MV-4-11 (cell line): ENCODE measurements at regions not wholly inside any gene's neighbourhood (a gene's known extent, or its start where the extent isn't known, plus 50 kb on each side); places are given as distances from the start of the nearest gene placed in this dataset.

Experiments used
- DNase-seq: peaks from one replicate; lab custom pipeline; 2025; lab: John Stamatoyannopoulos, UW

DNA sequence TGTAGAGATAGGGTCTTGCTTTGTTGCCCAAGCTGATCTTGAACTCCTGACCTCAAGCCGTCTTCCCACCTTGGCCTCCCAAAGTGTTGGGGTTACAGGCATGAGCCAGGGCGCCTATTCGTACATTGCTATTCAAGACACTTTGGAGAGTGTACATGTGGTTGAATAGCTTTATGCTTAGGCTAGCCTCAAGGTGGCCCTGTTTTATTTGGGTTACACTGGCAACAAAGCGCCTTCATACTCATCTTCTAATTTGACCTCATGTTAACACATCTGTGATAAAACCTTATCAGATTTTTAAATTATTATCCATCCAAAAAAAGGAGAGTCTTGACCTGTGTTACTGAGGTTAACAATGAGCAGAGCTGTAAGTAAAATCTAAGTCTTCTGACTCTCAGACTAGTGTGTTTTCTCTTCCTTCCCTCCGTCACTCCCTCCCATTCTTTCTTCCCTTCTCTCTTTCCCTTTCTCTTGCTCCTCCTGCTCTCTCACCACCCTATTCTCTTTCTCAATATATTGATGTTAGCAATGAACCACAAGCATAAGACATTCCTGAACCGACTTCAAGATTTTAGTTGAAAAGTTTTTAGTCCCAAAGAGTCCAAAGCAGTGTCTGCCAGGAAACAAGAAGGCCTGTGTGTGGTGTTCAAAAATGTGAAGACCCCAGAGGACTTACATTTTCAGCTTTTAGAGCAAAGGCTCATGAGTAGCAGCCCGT lies 603.7 kb upstream of the CFAP20DC start:
- no peak for DNase-seq

DNA sequence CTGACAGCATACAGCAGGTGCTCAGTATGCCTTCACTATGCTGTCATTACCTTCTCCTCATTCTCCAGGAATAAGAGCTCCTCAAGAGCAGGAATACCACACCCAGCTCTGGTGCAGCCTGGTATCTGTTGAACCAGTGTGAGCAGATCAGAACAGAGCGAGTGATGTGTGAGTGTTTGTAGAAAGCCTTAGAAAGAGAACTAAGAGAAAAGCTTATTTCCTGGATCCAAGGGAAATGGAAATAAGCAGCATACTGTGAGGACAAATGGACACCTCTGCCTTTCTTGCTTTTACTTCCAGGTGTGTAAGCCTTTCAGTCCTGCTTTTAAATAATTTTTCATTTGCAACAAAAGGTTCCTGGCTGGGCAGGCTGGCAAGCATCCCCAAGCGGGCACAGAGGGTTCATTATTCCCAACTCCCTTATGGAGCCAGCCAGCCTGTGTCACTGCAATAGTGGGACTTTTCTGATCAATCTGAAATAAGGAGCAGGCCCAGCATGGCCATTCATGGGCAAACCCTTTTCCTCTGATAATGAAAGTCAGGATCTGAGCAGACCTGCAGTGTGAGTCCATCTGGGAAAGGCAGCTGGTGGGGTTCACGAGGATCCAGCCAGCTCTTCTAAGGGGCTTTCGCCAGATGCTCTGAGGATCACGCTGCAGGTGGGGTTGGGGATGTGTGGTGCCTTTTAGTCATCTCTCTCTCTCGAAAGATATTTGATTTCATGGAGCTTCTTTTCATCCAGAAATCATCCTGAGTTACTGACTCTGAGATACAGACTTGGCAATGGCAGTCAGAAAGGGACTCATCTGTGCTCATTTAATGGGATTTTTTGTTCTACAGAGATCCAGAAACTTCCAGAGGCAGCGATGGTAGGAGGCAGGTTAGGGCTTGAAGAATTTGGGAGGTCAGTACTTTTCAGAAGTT lies 594.9 kb upstream of the CFAP20DC start:
- no peak for DNase-seq

DNA sequence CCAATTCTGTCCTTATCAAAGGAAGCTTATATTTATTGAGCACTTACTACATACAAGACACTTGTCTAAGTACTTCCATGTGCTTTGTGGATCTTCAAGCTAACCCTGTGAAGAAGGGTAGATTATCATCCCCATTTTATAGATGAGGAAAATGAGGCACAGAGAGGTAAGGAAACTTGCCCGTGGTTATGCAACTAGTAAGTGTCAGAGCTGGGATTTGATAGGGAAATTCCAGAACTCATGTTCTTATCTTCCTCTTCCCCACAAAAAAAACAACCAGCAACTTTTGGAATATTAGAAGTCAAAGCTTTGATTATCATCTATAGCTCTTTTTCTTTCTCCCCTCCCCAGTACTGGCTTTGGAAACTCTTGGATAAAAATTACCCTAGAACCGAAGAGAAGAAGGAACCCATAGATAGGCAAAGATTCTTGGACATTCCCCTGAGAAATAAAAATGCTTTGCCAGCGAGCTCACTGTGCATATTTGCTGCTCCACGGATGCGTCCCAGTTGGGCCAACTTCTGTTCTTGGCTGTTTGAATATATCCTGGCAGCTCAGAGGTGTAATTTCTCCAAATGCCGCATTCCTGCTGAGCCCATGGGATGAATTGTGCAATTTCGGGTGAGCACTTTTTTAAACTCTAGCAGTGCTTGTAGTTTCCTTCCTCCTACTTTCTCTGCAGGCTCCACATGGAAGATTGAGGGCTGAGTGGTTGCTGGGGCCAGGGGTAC lies 591.5 kb upstream of the CFAP20DC start:
- no peak for DNase-seq

DNA sequence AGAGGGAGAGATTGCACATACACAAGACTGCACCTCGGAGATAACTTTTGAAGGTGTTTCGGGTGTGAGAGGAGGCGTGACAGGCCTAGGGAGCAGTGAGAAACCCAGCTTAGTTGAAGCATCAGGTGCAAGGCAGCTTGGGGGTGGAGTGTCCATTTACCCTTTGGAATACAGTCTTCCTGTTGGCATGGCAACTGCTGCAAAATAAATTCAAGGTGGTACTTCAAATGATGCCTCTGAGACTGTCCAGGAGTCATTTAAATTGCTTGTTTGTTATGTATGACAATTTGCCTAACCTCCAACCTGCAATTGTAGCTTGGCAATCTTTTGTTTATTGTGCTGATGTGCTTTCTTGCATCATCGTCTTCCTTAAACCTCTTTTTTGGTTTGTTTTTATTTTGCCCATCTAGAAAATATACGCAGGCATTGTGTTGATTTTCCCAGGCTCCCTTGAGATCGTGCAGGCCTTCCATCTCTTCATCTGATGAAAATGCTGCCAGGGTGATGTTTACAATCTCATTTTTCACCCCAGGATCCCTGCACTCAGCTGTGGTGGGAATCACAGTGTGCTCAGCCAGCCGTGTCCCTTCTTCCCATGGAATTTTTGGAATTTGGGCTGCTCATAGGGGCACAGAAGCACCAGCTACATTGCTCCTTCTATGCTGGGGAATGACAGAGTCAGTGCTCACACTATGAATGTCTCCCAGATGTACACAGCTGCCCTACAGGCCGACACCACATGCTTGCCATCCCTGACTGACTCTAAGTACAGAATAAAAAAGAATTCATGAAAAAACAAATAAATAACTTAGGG lies 583.1 kb upstream of the CFAP20DC start:
- DNase-seq = no peak

DNA sequence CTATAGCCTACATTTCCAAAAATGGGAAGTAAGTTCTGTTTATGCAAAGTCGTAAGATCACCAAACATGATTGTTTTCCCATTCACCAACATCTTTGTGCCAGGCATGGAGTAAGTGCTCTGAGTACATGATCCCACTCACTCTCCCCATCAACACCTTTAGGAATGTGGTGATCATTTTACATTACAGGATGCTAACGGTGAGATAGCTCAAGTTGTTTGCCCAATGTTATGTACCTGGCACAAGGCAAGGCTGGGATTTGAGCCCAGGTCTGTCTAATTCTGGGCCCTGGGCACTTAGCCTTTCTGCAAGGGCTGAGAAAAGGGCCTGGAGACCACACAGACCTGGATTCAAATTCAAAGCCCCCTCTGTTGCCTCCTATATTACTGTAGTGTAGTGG lies 581.7 kb upstream of the CFAP20DC start:
- no peak for DNase-seq

DNA sequence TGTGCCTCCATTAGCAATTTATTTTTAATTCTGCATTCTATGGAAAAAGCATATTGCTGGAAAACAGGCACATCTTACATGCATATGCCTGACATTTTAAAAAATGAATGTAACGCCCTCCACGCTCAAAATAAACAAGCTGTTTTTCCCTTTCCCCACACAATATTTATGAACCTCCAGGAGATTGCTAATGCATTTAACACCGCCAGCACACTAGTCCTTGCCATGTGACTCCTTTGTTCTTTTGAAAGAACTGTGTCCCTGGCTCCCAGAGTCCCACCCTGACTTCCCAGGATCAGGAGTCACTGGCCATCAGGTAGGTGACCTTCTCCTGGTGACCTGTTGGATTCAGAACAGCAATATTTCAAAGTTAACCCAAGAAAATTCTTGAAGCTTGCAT lies 571.2 kb upstream of the CFAP20DC start:
- DNase-seq = no peak

DNA sequence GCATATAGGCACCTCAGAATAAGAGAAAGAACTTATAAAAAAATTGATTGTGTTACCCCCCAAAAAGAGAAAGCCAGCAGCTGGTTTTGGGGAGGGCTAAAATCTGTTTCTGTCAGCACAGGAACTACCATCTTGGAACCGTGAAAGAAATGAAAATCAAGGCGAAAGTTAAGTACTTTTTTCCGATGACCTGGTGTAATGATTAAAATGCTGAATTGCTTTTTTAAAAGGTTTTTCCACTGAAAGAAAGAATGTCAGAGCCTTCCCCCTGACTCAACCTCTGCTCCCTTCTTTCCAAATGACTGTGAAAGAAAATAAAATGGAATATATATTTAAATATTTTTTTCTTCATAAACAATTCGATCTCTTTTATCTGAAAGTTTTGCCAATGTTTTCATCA lies 570.5 kb upstream of the CFAP20DC start:
- no peak for DNase-seq

DNA sequence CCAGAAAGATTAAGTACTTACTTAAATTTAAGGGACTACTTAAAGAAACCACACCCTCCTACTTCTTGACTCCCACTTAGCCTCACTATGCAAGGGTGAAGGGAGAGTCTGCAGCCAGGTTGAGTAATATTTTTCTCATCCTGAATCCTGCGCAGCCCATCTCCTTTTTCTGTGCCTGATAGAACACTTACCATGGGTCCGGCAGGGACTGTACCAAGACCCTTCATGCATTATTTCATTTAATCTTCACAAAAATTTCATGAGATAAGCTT lies 562.6 kb upstream of the CFAP20DC start:
- no peak for DNase-seq

DNA sequence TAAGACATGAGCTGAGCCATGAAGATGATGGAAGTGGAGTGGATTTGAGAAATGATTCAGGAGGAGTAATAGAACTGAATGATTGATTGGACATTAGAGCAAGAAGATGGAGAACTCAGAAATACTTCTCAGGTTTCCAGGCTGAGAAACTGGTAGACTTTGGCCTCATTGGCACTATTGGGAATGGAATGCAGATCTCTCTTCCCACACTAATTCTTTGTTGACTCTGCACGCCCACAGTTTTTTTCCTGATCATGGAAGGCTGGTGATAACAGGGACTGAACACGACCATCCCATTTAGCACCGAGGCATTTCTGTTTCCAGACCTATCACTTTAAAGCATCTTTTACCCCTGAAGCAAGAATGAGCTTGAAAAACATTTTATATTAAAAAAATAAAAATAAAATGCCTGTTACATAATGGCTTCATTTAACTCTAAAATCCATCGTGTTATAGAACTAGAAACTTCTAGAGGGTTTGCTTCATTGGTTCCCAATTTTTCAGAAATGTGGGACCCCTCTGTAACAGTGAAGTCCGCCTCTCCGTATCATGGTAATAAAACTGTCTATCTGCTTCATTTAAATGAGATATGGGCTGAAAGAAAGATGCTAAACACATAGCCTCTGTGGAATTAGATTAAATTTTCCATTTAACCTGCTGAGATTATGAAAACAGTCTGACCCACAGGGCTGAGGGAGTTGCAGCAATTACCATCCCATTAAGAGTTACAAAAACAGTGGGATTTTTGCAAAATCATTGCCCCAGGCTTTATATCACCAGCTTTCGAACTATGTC lies 562.0 kb upstream of the CFAP20DC start:
- no peak for DNase-seq

DNA sequence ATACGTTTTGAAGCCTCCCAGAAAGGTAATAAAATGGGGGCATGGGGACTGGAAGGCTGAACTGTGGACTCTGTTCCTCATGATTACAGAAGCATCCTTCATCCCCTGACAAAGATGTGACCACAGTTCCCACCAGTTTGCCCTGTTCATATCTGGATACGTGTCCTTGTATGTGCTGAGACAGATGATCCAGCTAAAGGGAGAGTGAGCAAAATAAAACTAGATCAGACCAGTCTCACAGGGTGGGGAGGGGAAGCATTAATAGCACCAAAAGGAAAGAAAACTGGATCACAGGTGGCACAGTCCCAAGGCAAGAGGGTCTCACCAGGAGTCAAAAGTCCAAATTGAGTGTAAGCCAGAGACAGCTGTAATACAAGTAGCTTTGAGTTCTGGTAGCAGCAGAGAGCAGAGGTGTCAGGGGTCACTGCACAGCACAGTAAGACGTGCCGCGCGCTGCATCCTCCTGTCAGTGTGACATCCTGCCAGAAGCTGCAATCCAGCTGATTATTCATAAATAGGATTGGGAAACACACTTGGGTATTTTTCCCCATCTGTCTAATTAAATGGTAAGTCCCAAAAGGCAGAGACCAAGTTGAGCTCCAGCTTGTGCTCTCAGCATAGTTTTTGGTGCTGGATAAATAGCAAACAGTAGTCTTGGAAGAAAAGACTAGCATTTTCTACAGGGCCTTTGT lies 560.0 kb upstream of the CFAP20DC start:
- DNase-seq = no peak

DNA sequence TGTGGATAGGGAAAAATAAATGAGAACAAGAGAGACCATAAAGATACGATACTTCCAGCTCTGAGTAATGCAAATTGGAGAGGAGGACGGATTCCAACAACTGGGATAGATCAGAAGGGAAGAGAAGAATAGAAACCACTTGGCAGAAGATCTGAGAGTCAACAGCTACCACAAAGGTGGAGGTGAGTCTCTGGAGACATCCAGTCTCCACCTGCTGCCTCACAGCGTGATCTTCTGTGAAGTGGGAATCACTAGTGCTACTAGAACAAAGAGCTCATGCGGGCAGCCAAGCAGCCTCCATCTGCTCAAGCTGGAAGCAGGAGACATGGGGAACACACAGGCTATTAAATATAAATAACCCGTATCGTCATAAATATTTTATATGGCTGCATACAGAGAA lies 558.5 kb upstream of the CFAP20DC start:
- no peak for DNase-seq

DNA sequence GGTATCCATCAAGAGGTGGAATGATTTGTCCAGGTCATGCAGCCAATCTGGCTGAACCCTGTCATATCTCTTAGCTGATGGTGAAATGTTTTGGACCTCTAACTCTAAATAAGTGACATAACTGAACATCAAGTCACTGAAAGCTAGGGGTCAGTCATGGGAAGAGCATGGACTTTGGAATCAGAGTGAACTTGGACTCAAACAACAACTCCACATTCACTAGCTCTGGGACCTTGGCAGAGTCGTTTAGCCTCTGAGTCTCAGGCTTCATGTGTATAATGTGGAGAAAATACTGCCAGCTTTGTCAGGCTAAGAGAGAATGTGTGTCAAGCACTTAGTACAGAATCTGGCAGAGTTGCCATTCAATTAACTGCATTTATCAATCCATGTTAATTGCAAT lies 557.8 kb upstream of the CFAP20DC start:
- DNase-seq = no peak

DNA sequence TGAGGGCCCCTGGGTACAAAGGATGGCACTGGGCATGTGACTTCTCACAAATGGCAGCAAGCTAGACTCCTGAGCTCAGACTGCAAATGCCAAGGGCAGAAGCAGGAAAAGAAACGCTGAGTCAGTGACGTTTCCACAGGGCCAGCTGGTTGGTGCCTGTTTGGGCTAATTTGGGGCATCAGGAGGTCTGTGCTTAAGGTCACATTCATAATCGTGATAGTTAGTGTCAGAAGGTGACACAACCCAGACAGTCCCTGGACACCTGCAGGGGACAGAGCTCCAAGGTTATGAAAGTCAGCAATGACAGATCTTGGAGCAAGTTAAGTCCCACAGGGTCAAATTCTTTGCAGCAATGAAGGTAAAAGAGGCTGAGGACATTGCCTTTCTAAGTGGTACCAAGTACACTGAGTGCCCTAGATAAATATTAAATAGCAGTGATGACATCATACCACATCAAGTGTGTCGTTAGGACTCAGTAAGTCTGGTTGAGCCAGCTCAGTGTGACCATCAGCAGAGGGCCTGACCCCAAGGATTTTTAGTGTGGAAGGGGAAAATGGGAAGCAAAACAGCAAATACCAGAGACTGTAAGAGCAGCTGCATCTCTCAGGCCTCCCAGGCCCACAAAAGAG lies 556.9 kb upstream of the CFAP20DC start:
- DNase-seq = no peak

DNA sequence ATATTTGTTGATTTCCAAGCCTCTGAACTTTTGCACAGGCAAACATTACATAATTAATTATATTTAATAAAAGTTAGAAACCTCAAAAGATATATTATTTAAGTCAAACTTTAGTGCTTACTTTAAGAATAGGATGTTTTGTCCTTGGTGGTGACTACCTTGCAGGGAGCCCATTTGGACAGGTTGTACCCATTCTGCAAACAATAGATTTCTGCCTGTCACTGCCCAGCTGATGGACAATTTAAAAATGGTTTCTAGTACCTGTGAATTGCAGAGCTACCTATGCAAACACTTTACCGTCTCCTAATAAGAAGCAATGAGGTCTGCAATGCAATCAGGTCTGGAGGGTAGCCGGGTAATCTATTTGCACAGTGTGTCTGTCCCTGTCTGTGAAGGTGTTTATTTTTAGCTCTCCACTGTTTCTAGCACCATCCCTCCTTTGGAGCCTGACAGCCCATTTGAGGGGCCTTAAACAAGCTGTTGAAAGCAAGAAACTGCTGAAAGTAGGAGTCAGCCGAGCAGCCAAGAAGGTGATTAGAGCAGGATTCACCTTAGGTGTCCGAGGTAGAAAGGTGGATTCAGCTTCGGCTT lies 556.2 kb upstream of the CFAP20DC start:
- no peak for DNase-seq

DNA sequence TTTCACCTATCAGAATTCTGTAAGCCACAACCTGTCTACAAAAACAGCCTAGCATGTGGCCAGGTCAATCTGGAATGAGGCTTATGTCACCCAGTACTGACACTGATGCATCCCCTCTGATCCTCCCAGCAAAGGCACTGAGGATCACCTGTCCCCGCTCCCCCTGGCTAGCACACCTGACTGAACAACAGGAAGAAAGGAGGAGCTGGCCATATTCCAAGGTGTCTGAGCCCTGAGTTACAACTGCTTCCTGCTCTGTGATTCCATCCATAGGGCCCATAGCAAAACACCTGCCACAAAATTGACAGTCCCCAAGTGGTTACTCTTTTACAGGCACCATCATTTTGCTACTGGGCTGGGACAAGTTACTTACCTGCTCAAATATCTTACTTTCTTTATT lies 555.5 kb upstream of the CFAP20DC start:
- DNase-seq = no peak

DNA sequence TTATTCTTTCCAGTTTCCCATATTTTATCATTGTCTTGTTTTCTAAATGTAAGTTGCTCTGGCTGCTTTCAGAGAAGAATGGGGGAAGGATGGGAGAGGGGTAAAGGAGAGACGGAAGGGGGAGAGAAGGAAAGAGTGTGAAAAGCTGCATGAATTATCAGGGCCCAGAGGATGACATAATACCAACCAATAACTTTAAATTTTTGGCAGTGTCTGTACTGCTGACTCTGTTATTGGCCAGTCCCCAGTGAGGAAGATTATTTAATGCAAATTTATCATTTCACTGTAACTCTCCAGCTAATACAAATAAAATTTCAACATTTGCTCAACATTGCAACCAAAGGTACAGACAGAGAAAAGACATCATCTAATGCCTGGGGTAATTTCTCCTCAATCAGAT lies 551.7 kb upstream of the CFAP20DC start:
- DNase-seq = no peak

DNA sequence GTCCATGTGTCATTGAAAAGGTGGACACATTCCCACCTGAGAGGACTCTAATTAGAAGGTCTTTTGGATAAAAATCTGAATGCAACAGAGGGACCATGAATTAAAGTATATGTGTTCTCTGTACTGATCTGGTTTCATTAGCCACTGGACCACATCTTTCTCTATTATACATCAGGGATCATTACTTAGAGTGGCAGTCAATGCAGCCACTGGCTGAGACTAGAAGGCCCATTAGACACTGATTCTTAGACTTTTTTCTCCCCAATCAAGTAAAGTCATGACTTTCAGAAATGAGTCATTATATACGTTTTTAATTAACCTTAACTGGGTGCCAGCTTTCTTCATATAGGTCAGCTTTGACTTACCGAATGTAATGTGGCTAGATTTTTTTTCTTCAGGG lies 550.8 kb upstream of the CFAP20DC start:
- no peak for DNase-seq

DNA sequence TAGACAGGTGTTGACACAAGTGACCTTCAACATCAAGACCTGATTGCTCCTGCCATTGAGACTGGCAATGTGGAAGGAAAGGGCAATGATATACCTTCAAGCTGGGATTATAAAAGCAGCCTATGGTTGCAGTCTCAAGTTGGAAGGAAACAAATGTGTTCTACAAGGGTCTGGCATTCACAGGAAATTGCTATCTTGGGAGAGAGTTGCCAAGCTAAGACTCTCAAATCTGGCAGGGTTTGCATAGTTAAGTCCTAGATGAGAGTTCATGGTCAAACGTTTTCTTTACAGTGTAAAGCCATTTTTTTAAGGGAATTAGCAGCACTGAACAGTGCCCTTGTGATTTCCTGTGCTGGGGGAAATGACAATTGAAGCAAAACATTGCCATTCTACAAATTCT lies 546.9 kb upstream of the CFAP20DC start:
- no peak for DNase-seq

DNA sequence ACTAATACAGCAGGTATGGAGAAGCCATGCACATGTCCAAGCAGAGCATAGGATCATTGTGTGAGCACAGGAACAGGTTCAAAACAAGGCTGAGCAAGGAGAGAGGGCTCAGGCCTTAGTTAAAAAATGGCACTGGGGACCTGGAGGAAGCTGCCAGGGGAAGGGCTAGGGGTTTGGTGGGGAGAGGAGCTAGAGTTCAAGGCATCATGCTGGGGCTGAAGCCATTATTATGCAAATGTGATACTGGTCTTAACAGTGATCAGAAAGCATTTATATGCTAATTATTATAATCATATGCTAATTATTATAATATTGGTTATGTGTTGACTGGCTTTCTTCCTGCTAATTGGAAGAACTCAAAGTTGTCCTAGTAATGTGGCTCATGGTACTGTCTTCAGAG lies 546.0 kb upstream of the CFAP20DC start:
- no peak for DNase-seq

DNA sequence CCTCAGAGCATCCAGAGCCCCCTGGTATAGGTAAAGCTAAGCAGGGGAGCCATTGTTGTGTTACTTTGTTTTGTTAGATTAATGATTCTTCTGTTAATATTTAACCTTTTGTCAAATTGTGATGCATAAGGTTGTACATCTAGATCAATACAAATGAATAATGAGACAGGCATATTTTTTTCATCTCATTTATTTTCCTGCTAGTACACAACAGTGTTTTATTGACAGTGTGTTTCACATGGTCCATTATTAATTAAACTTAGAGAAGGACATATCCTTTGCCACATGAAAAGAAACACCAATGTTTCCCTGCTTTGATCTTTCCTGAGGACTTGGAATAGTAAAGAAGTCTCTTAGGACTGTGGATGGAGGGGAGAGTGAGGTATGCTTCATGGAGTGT lies 543.6 kb upstream of the CFAP20DC start:
- DNase-seq = no peak
